SK-N-SH (cell line): ENCODE measurements at regions not wholly inside any gene's neighbourhood (a gene's known extent, or its start where the extent isn't known, plus 50 kb on each side); places are given as distances from the start of the nearest gene placed in this dataset.

Source experiments
- GATA2 ChIP-seq: sonication (generic); formaldehyde crosslinking; IDR thresholded peaks from 2 replicates; pipeline ENCODE4 v1.5.0; 2020; ENCODE audit warnings: mild to moderate bottlenecking, missing genetic modification reagents
- POLR2AphosphoS5 ChIP-seq: IDR thresholded peaks from 2 replicates; pipeline ENCODE4 v1.6.1; 2012; ENCODE audit warnings: low read depth, low read length
- YY1 ChIP-seq: IDR thresholded peaks from 2 replicates; pipeline ENCODE4 v1.4.0; 2012; ENCODE audit warnings: low read depth, mild to moderate bottlenecking
- TF ChIP-seq, protein P1 (sequence below): IDR thresholded peaks from 2 replicates; pipeline ENCODE4 v1.6.1; 2012; ENCODE audit warnings: mild to moderate bottlenecking, low read depth, low read length, moderate library complexity
- TF ChIP-seq, protein P2 (sequence below): fragments of 200-600 bp; sonication (generic); IDR thresholded peaks from 2 replicates; pipeline ENCODE4 v1.6.1; 2017; ENCODE audit warnings: antibody characterized with exemption, mild to moderate bottlenecking, moderate library complexity
- TF ChIP-seq, protein P3 (sequence below): fragments of 150-350 bp; IDR thresholded peaks from 2 replicates; pipeline ENCODE4 v1.6.1; 2016; ENCODE audit warnings: mild to moderate bottlenecking, low read depth, low read length

DNA sequence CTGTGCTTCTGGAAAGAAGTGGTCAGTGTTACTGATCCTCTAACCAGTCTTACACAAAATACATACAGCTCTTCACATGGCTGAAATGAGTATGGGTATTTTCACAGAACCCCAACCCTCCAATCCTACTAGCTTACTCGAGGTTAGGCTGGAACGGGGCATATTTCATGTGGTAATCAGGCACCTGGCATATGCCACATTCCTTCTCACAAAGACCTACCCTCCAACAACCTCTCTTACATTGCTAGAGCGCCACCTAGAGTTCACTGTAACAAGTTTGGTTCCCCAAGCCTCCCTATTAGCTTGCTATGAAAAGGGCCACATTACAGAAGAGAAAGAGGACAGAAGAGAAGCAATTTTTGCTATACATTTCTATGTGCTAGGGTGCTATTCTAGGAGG lies 597.3 kb downstream of the PRELID2 start:
- no peak for TF ChIP-seq YY1
- TF ChIP-seq, protein P1, sequence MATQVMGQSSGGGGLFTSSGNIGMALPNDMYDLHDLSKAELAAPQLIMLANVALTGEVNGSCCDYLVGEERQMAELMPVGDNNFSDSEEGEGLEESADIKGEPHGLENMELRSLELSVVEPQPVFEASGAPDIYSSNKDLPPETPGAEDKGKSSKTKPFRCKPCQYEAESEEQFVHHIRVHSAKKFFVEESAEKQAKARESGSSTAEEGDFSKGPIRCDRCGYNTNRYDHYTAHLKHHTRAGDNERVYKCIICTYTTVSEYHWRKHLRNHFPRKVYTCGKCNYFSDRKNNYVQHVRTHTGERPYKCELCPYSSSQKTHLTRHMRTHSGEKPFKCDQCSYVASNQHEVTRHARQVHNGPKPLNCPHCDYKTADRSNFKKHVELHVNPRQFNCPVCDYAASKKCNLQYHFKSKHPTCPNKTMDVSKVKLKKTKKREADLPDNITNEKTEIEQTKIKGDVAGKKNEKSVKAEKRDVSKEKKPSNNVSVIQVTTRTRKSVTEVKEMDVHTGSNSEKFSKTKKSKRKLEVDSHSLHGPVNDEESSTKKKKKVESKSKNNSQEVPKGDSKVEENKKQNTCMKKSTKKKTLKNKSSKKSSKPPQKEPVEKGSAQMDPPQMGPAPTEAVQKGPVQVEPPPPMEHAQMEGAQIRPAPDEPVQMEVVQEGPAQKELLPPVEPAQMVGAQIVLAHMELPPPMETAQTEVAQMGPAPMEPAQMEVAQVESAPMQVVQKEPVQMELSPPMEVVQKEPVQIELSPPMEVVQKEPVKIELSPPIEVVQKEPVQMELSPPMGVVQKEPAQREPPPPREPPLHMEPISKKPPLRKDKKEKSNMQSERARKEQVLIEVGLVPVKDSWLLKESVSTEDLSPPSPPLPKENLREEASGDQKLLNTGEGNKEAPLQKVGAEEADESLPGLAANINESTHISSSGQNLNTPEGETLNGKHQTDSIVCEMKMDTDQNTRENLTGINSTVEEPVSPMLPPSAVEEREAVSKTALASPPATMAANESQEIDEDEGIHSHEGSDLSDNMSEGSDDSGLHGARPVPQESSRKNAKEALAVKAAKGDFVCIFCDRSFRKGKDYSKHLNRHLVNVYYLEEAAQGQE, result no peak
- TF ChIP-seq, protein P2, sequence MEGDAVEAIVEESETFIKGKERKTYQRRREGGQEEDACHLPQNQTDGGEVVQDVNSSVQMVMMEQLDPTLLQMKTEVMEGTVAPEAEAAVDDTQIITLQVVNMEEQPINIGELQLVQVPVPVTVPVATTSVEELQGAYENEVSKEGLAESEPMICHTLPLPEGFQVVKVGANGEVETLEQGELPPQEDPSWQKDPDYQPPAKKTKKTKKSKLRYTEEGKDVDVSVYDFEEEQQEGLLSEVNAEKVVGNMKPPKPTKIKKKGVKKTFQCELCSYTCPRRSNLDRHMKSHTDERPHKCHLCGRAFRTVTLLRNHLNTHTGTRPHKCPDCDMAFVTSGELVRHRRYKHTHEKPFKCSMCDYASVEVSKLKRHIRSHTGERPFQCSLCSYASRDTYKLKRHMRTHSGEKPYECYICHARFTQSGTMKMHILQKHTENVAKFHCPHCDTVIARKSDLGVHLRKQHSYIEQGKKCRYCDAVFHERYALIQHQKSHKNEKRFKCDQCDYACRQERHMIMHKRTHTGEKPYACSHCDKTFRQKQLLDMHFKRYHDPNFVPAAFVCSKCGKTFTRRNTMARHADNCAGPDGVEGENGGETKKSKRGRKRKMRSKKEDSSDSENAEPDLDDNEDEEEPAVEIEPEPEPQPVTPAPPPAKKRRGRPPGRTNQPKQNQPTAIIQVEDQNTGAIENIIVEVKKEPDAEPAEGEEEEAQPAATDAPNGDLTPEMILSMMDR, result peak; percentile 58
- TF ChIP-seq, protein P3, sequence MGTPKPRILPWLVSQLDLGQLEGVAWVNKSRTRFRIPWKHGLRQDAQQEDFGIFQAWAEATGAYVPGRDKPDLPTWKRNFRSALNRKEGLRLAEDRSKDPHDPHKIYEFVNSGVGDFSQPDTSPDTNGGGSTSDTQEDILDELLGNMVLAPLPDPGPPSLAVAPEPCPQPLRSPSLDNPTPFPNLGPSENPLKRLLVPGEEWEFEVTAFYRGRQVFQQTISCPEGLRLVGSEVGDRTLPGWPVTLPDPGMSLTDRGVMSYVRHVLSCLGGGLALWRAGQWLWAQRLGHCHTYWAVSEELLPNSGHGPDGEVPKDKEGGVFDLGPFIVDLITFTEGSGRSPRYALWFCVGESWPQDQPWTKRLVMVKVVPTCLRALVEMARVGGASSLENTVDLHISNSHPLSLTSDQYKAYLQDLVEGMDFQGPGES, result no peak
- no peak for TF ChIP-seq GATA2 (CRISPR knock-in tag)
- TF ChIP-seq POLR2AphosphoS5, result no peak
